Epithelial cell of proximal tubule (primary cell): ENCODE measurements at regions not wholly inside any gene's neighbourhood (a gene's known extent, or its start where the extent isn't known, plus 50 kb on each side); places are given as distances from the start of the nearest gene placed in this dataset.

Experiments
- DNase-seq: peaks from one replicate; pipeline ENCODE4 v3.0.0-alpha.2; 2011; ENCODE audit warnings: low read depth
- H3K4me3 ChIP-seq: 2 replicates; pipeline ENCODE4 v1.5.1; 2011; ENCODE audit warnings: low read depth, mild to moderate bottlenecking, low read length
- TF ChIP-seq, protein P1 (sequence below): conservative IDR thresholded peaks from 2 replicates; pipeline ENCODE4 v1.5.1; 2012; ENCODE audit warnings: low read depth, mild to moderate bottlenecking, low read length

DNA sequence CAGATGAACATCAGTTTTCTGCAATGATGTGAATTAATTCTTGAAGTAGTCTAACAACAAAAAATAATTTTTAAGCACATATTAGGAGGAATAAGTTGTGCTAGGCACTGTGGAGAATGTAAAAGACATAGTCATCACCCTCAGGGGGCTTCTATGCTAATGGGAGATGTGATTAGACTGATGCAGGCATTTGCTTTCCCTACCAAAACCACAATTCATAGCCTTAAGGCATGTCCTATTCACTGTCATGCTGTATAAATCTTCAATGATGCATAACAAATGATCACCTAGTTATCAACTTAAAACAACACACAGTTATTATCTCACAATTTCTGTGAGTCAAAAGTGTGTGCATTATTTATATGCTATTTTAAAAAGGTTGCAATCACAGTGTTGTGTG lies 422.6 kb downstream of the MAN2A1 start:
- TF ChIP-seq, protein P1, sequence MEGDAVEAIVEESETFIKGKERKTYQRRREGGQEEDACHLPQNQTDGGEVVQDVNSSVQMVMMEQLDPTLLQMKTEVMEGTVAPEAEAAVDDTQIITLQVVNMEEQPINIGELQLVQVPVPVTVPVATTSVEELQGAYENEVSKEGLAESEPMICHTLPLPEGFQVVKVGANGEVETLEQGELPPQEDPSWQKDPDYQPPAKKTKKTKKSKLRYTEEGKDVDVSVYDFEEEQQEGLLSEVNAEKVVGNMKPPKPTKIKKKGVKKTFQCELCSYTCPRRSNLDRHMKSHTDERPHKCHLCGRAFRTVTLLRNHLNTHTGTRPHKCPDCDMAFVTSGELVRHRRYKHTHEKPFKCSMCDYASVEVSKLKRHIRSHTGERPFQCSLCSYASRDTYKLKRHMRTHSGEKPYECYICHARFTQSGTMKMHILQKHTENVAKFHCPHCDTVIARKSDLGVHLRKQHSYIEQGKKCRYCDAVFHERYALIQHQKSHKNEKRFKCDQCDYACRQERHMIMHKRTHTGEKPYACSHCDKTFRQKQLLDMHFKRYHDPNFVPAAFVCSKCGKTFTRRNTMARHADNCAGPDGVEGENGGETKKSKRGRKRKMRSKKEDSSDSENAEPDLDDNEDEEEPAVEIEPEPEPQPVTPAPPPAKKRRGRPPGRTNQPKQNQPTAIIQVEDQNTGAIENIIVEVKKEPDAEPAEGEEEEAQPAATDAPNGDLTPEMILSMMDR, result no peak
- DNase-seq, result no peak
- no peak overlapping the region for H3K4me3 ChIP-seq

DNA sequence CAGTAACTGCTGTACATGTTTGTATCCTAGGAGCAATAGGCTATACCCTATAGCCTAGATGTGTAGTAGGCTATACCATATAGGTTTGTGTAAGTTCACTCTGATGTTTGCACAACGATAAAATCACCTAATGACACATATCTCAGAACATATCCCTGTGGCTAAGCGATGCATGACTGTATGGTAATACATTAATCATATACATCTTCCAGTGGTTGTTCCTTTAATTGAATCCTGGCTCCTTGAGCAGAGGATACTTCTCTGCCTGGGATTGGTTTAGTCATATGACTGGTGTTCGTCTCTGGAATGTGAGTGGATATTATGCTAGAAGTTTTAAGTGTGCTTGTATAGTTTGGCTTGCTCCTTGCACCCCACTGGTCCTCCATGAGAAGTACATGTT lies 425.8 kb downstream of the MAN2A1 start:
- TF ChIP-seq, protein P1, result no peak
- H3K4me3 ChIP-seq, result no peak overlapping the region
- DNase-seq, result no peak

DNA sequence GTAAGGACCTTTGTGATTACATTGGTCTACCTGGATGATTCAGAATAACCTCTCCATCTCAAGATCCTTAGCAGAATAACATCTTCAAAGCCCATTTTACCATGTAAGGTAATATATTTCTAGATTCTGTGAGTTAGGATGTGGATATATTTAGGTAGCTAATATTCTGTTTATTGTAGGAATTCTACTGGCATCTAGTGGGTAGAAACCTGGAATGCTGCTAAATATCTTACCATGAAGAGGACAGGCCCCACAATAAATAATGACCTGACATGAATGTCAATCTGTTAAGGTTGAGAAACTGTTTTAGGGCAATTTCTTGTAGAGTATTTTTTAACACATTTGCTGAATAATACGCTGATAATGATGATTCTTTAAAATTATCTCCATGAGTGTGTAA lies 426.8 kb downstream of the MAN2A1 start:
- DNase-seq, result no peak
- H3K4me3 ChIP-seq, result no peak overlapping the region
- TF ChIP-seq, protein P1, result no peak

DNA sequence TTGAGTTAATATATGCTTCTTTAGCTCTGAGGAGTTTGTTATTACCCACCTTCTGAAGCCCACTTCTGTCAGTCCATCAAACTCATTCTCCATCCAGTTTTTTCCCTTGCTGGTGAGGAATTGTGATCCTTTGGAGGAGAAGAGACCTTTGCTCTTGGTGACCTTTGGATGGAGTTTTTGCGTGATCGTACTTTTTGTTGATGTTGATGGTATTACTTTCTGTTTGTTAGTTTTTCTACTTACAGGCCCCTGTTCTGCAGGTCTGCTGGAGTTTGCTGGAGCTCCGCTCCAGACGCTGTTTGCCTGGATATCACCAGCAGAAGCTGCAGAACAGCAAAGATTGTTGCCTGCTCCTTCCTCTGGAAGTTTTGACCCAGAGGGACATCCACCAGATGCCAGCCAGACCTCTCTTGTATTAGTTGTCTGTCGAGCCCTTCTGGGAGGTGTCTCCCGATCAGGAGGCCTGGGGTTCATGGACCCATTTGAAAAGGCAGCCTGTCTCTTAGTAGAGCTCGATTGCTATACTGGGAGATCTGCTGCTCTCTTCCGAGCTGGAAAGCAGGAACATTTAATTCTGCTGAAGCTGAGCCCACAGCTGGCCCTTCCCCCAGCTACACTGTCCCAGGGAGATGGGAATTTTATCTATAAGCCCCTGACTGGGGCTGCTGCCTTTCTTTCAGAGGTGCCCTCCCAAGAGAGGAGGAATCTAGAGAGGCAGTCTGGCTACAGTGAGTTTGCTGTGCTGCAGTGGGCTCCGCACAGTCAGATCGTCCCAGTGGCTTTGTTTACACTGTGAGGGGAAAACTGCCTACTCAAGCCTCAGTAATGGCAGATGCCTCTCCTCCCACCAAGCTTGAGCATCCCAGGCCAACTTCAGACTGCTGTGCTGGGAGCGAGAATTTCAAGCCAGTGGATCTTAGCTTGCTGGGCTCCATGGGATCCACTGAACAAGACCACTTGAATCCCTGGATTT lies 445.5 kb downstream of the MAN2A1 start:
- TF ChIP-seq, protein P1, result no peak
- H3K4me3 ChIP-seq, result no peak overlapping the region
- DNase-seq, result no peak

DNA sequence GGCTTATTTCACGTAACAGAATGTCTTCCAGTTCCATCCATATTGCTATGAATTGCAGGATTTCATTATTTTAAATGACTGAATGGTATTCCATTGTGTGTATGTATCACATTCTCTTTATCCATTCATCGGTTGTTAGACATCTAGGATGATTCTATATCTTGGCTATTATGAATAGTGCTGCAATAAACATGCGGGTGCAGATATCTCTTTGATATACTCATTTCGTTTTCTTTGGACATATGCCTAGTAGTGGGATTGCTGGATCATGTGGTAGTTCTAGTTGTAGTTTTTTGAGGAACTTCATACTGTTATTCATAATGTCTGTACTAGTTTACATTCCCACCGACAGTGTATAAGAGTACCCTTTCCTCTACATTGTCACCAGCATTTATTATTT lies 460.5 kb downstream of the MAN2A1 start:
- H3K4me3 ChIP-seq, result no peak overlapping the region
- DNase-seq, result no peak
- TF ChIP-seq, protein P1, result no peak

DNA sequence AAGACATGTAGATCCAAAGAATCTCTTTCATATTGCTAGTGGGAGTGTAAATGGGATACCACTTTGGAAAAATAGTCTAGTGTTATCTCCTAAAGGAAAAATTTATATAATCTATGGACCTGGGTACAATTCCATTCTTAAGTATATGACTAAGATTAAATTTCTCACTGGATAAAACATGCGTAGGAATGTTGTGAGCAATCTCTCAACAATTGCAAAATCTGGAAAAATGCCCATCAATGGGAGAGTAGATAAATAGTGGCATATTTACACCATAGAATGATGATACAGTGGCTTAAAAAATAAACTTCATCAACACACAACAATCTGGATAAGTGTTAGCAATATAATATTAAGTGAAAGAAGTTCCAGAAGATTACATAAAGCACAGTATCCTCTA lies 469.5 kb downstream of the MAN2A1 start:
- TF ChIP-seq, protein P1, result no peak
- DNase-seq, result peak; percentile 15

DNA sequence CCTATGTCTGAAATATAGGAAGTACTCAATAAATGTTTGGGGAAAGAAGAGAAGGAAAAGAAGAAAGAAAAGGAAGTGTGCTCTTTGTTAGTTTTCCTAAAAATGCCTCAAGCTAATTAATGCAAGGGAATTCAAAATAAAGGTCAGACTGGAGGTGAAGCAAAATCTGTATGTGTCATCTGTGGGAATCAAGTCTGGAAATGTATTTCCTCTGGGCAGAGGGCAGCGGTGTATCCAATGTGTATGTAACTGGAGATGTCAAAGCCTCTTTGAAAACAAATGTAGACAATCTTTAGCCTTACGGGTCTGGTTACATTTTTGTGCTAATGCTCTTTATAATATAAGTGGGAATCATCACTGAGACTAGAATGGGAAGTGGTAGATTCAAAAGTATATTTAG lies 471.4 kb downstream of the MAN2A1 start:
- TF ChIP-seq, protein P1, result no peak
- DNase-seq, result no peak
- H3K4me3 ChIP-seq, result no peak overlapping the region

More for the DNA sequence above, 469.5 kb downstream of the MAN2A1 start:
- H3K4me3 ChIP-seq, result no peak overlapping the region
